HG02678 (cell line): ENCODE measurements at regions not wholly inside any gene's neighbourhood (a gene's known extent, or its start where the extent isn't known, plus 50 kb on each side); places are given as distances from the start of the nearest gene placed in this dataset.
"Not testable (repeated sequence)": the region's sequence is repeated elsewhere in the genome, so short reads cannot be mapped to it uniquely, and the experiment has no call there.

Experiments
- ATAC-seq: cut with Tn5 transposase; IDR thresholded peaks from one replicate; pipeline ENCODE4 v1.9.1; 2021; ENCODE audit warnings: mild to moderate bottlenecking, moderate library complexity; ENCODE audit not compliant: unreplicated experiment

DNA sequence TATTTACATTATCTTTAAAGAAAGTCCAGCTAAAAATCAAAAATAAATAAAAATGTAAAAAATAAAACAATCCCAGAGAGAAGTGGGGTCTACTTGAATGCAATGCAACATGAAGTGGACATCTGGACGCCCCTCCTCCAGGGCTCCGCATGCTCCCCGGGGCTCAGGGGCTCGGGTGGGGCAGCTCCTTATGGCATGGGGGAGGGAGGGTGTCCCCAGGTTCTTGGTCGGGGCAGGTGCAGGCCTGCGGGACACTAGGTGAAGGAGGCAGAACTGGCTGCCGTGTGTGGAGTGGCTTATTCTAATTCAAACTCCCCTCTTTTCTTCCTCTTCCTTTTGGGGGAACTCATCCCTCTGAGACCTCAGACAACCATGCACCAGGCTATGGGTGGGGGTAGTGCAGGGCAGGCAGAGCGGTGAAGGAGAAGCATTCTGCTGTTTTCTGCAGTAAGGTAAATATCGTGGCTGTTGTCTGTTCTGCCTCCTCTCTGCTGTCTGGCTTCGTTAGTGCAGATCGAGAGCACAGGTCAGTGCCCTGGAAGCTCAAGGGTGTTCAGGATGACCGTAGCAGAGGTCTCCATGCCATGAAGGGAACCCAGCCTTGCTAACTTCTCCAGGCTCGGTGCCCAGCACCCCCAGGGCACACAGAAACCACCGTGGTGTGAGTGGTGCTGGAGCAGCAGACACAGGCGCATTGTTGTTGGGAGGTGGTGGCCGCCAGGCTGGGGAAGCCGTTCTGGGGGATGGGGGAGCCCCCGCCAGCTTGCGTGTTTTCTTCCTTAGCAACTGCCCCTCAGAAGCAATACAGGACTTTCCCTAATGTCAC is 82.6 kb downstream of the TTLL2 start:
- no peak for ATAC-seq

DNA sequence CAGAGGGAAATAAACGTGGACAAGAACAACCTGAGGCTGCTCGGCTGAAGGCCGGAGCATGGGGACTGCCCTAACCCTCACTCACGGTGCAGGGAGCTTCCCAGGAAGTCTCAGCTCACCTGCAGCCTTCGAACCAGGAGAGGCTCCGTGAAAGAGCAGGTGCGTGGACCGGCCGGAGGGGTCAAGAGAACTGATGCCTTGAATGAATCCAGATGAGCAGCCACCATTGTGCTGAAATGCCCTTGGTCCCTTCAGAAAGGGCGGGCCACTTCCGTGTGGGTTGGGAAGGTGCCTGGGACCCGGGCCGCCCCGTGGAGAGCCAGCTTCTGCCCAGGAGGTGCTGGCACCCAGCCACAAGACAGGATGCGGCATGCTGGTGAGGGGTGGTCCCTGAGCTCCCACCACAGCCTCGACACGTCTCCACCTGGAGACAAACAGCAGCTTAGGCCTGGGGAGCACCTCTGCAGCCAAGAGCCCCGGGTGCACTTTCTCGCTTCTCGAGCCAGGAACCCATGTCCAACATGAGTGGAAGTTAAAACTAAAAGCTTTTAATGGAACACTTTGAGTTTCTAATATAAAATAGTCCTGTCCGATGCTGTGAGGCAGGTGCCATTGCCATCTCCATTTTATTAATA is 83.5 kb downstream of the TTLL2 start:
- ATAC-seq = no peak

DNA sequence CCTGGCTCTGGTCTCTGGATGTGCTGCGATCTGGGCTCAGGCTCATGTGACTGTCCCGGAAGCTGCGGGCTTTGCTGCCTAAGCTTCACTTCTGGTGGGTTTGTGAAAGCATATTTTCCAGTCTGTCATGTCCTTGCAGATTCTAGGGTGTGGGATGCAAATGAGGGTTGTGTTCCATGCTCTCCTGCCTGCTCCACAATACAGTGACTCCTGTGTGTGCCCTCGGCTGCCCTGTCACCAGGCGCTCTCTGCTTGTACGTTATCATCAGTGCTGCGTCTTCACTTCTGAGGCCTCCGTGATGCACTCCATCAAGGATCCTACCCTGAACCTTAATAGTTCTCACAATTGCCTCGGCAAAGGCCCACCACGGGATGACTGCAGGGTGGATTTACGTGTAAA is 84.2 kb downstream of the TTLL2 start:
- no peak for ATAC-seq

DNA sequence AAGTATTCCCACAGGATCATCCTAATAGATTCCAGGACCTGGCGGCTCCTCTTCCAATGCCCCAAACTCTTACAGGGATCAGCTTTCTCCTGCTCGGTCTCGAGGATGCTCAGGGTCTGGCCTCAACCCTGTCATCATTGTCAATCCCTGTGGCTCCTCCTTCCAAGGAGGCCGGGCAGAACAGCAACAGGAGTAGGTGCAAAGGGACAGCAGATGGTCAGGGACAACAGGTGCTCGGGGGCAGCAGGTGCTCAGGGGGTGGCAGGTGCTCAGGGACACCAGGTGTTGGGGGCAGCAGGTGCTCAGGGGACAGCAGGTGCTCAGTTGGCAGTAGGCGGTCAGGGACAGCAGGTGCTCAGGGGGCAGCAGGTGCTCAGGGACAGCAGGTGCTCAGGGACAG is 84.8 kb downstream of the TTLL2 start:
- ATAC-seq = no peak

DNA sequence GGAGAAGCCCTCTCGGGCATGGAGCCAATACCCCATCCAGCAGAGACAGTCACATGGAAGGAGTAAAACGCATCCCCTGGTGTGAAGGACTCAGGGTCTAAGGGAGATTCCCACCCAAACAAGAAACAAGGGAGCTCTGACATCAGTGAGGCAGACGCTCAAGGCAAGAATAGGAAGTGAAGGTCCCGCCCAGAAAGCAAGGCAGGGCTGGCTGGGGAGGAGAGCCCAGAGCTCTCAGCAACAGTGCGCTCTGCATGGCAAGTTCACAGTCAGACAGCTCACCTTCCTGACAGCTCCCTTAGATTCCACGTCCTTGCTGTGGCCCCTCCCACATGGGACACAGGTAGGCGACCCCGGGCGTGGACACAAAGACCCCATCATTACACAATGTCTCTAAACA is 85.6 kb downstream of the TTLL2 start:
- ATAC-seq = no peak

DNA sequence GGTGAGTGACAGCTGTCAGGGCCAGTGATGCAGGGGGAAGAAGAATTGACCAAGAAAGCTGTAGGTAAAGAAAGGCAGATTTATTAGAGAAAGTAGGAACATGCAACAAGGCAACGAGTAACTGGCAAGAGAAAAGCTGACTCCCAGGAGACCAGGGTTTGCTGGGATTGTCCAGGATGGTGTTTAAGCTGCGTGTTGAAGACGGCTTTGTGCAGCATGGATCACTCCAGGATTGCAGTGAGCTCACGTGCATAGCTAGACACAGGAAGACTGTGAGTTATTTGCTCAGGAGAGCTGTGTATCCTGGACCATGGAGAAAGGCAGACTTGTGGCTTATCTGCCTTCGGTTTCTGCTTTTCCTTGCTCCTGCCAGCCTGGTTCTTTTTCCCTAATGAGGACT is 87.6 kb downstream of the TTLL2 start:
- ATAC-seq = no peak

DNA sequence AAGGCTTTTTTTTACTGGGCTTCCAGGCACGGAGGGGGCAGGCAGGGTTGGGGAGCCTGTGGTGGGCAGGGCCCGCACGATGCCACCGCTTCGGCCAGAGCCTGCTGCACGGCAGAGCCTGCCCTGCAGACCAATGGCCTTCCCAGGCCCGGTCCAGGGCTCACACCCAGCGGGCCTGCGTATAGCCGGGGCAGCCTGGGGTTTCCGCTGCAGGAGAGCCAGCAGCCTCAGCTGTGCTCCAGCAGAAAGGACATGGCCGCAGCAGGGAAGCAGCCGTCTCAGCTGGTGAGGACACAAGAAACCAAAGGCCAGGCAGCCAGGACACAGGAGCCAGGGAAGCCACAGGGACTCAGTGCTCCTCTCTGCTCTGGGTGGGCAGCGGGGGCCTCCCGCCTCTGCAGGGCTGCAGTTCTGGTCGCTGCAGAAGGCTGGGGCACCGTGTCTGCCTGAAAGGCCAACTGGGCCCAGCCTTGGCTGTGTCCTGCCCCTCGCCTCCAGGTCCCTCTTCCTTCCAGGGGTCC is 90.6 kb downstream of the TTLL2 start:
- no peak for ATAC-seq

DNA sequence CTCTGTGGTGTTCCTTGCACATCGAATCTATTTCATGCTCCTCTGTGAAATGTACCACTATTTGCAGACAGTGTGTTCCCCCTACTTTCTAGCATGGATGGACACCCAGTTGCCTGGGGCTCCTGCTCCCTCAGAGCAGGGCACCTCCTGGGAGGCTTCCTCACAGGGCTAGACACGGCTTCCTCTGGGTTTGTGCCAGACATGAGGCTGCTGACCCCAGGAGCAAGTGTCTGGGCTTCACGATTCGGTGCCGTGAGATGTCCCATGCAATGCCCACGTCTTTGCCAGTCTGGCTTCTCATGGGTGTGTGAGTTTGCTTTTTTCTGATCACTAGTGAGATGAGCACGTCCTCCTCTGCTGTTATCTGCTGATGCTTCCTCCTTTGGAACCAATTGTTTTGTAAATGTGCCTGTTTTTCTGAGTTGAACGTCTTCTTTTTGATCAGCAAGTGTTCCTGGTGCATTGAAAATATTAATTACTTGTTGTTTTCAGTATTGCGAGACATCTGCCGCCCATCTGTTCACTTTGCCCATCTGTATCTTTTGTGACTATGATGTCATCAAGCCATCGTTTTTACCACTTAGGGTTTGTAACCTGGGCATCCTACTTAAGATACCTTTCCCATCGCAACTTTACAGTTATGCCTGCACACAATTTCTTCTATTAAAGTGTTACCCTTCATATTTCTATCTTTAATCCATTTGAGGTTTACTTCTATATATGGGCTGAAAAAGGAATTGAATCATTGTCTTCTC is 92.0 kb downstream of the TTLL2 start:
- ATAC-seq = no peak

DNA sequence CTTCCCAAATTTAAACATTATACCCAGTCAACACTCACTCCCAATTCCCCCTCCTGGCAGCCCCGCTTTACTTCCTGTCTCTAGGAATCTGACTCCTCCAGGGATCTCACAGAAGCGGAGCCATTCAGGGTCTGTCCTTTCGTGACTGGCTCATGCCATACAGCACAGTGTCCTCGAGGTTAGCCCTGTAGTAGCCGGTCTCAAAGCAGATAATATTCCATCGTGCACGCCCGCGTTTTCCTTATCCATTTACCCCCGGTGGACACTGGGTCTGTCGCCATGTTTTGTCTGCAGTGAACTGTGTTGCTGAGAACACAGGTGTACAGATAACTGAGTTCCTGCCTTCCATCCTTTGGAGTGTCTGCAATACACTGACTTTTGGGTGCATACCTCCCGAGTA is 95.3 kb downstream of the TTLL2 start:
- ATAC-seq = no peak

DNA sequence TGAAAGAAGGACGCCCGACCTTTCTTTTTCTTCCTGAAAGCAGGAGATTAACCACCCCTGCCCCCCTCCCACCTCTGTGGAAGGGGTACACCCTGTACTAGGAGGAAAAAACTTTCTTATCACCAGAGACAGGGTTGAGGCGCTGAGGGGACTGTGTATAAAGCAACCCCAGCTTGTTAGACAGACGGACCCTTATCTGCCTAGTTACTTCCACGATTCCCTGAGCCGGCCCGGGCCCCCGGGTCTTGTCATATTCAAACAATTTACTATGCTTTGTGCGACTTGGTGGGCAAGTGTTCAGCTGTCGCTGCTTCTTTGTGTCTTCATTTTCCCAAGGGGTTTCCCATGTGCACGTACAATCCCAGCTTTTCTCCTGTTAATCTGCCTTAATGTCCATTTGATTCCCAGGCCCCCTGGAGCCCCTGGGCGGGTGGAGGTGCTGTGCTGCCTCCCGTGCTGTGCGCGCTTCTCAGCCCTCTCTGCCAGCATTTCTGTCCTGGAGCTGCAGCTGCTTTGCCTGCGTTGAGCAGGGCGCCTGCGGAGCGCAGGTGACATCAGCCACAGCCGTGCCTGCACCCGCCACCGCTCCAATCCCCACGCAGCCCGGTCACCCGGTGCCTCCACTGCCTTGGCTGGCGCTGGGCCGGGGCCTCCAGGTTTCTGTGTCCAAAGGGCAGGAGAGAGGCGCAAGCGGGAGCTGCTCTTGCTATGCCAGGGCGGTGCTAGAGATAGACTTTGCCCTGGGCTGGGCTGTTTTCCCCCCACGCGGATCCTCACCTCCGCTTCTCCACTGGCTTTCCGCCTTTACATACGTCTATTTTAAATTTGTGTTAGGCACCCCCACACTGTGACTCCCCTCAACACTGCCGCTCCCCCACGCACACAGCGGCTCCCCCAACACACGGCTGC is 96.2 kb downstream of the TTLL2 start:
- no peak for ATAC-seq

DNA sequence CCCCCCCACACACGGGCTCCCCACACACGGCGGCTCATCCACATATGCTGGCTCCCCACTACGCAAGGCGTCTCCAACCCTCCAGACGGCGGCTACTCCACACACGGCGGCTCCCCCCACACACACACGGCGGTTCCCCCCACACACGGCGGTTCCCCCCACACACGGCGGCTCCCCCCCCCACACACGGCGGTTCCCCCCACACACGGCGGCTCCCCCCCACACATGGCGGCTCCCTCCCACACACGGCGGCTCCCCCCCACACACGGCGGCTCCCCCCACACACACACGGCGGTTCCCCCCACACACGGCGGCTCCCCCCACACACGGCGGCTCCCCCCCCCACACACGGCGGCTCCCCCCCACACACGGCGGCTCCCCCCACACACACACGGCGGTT is 97.1 kb downstream of the TTLL2 start:
- not testable (repeated sequence) for ATAC-seq

DNA sequence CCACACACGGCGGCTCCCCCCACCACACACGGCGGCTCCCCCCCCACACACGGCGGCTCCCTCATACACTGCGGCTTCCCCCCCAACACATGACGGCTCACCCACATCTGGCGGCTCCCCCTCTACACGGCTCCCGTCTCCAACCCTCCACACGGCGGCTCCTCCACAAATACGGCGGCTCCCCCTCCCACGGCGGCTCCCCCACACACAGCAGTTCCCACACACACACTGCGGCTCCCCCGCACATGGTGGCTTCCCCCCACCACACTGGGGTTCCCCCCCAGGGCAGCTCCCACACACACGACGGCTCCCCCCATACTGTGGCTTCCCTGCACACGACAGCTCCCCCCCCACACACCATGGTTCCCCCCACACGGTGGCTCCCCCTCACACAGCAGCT is 98.0 kb downstream of the TTLL2 start:
- ATAC-seq = no peak

DNA sequence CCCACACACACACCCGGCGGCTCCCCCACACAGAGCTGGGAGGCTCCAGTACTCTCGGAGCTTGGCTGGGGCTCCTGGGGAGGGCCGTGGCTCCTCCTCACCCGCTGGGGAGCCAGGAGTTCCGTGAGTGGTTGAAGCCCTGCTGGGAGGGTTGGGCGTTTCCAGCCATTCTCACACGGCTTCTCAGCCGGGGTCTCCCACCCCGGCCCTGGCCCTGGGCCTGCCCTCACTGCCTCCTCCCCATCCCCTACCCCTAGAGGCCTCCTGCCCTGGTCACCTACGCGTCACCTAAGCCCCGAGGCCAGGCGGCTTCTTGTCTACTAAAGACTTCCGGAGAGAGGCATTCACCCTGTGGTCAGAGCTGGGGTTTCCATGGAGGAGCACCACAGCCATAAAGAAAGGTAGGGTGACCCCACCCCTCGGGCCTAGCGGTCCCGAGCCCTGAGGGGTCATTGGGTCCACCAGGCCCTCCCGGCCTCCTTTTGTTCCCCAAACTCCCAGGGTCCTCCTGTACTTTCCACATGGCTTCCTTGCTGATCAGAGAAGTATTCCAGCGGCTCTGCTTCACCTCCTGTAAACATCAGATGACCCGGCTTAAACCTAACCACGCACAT is 99.3 kb downstream of the TTLL2 start:
- ATAC-seq = no peak

DNA sequence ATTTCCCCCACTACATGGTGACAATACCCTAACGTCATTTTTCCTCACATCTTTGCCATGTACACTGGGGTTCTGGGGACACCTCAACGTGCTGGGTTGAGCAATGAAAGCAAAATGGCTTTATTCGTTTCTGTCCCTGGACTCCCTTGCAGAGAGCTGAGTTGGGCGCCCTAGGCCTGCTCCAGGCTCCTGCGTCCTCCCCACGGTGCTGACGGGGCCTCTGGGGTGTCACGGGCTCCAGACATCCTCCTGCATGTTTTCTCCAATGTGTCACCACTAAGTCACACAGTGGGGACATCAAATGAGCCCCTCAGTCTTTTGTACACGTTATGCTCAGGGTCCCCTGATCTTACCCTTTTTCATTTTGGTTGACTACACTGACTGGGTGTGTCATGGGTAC is 99.8 kb downstream of the TTLL2 start:
- ATAC-seq = no peak

DNA sequence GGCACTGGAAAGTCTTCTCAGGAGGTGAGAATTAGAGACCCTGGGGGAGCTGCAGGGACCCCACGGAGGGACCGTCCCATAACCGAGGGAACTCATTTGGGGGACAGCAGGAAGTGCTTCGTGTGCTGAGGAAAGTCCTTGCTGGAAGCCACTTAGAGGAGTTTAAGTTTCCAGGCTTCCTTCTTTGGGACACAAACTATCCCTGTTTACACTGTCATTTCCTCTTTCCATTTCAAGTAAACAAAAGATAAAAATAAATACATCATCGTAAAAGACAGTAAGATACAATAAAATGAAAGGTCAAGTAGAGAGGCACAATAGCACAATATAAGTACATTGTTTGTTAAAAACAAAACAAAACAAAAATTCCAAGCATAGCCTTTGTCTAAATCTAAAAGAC is 101.2 kb downstream of the TTLL2 start:
- no peak for ATAC-seq

DNA sequence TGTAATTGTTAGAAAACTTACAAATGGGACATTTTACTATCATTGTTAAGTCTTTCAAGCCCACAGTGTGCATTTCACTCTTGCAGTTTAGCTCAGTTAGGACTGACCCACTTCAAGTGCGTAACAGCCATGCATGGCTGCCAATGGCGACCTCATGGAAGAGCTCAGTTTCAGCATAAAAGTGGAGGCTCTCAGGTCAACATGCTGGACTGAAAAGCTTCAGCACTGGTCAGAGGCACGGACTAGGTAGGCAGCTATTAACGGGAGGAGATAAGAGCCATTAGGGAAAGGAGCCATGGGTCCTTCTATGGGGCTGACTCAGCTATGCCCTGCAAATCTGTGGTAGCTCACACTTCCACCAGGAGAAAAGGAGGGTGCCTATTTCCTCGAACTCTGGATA is 101.8 kb downstream of the TTLL2 start:
- ATAC-seq = no peak

DNA sequence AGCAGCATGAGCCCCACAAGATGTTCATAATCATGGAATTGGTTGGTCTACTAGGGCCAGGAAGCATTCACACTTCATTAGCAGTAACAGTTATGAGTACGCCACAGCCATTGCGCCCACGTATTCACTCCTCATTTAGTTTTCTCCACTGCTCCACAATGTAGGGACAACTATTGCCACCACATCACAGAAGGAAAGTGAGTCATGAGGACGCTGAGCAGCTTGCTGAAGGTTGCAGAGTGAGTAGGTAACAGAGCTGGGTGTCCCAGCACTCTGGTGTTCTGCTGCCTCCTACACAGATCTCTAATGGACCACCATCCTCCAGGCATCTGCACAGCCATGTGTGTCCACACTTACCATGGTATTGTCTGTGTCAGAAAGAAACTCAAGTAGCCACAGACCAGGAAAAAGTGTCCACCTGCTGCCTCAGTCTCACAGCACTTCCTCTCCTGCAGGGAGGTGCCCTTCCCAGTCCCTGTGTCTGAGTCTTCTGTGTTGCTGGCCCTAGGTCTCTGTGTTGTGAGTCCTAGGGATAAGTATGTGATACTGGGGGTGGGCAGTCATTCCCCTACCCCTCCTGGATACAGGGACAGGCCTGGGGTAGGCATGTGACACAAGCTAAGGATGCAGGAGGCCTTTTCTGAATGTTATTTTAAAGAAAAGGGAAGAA is 103.9 kb downstream of the TTLL2 start:
- ATAC-seq = no peak

DNA sequence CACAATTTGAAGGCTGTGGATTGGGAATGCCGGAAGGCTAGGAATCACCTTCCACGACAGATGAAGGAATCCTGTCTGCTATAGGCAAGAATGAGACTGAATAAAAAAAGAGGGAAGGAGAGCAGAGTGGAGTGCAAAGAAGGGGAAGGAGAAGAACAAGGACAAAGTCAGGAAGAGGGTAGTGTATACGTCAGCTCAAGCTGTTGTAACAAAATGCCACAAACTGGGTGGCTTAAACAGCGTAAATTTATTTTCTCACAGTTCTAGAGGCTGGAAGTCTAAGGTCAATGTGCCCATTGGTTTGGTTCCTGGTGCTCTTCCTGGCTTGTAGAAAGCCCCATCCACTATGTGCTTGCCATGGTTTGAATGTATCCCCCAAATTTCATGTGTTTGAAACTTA is 104.5 kb downstream of the TTLL2 start:
- ATAC-seq = no peak

DNA sequence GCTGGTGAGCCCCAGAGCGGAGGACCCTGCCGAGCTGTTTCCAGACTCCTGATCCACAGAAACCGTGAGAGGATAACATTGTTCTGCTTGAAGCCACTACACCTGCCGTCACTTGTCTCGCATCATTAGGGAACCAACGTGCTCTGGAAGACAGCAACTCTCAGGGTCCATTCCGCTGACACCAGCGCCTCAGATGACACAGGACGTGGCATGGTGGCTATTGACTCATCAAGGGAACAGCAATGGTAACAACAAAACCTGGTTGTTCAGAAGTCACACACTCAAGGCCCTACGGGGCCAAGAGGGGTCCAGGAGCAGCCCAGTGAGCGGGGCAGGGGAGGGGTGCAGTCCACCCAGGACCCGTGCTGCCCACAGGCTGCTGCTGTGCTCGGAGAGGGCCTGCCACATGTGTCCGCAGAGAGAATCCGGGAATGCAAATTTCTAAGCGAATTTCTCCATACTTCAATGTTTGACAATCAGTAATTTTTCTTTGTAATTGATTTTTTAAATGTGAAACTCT is 110.4 kb downstream of the TTLL2 start:
- no peak for ATAC-seq
